Stimulated activated naive CD8-positive, alpha-beta T cell treated with anti-CD3 and anti-CD28 coated beads, Interleukin-15, Interleukin-2, amounts not matched to agents 100 ng/mL and 50 ng/mL, for 24 hours (primary cell): ENCODE measurements at regions not wholly inside any gene's neighbourhood (a gene's known extent, or its start where the extent isn't known, plus 50 kb on each side); places are given as distances from the start of the nearest gene placed in this dataset.

Source experiments
- H3K27ac Mint-ChIP-seq: one replicate; pipeline ENCODE4 v1.8.0; 2021; ENCODE audit warnings: mild to moderate bottlenecking, mixed read lengths
- H3K27me3 Mint-ChIP-seq: one replicate; pipeline ENCODE4 v1.8.0; 2021; ENCODE audit warnings: mixed read lengths
- H3K36me3 Mint-ChIP-seq: one replicate; pipeline ENCODE4 v1.8.0; 2021; ENCODE audit warnings: low read depth, mixed read lengths
- H3K4me1 Mint-ChIP-seq: one replicate; pipeline ENCODE4 v1.8.0; 2021; ENCODE audit warnings: low read depth, mixed read lengths
- H3K4me3 Mint-ChIP-seq: one replicate; pipeline ENCODE4 v1.8.0; 2021; ENCODE audit warnings: mild to moderate bottlenecking, mixed read lengths
- H3K9me3 Mint-ChIP-seq: one replicate; pipeline ENCODE4 v1.8.0; 2021; ENCODE audit warnings: mixed read lengths

- Mint-ChIP-seq H3K27me3 (no peaks in the 10 kb centered on the region), H3K4me3 (no peak overlapping the region), H3K27ac (no peak overlapping the region), H3K36me3 (no peaks in the 10 kb centered on the region), H3K4me1 (no peaks in the 10 kb centered on the region), H3K9me3 (no peaks in the 10 kb centered on the region)
Measured at GRCh38 chr6:104574135-104574750, 285.5 kb downstream of the HACE1 start.

- Mint-ChIP-seq H3K4me1 (no peaks in the 10 kb centered on the region), H3K9me3 (no peaks in the 10 kb centered on the region), H3K27me3 (no peaks in the 10 kb centered on the region), H3K36me3 (no peaks in the 10 kb centered on the region), H3K27ac (no peak overlapping the region), H3K4me3 (no peak overlapping the region)
Measured at GRCh38 chr6:104573350-104573749, 286.4 kb downstream of the HACE1 start.

- no peaks in the 10 kb centered on the region for H3K27me3 Mint-ChIP-seq
- no peaks in the 10 kb centered on the region for H3K36me3 Mint-ChIP-seq
- no peak overlapping the region for H3K27ac Mint-ChIP-seq
- no peaks in the 10 kb centered on the region for H3K4me1 Mint-ChIP-seq
- H3K4me3 Mint-ChIP-seq: no peak overlapping the region
- H3K9me3 Mint-ChIP-seq: no peaks in the 10 kb centered on the region
Measured at GRCh38 chr6:104572901-104573300, 286.8 kb downstream of the HACE1 start.

GRCh38 chr6:104566411-104566810 is 293.3 kb downstream of the HACE1 start:
- no peak overlapping the region for H3K27ac Mint-ChIP-seq
- H3K4me3 Mint-ChIP-seq: no peak overlapping the region
- H3K4me1 Mint-ChIP-seq: no peaks in the 10 kb centered on the region
- H3K9me3 Mint-ChIP-seq: no peaks in the 10 kb centered on the region
- H3K36me3 Mint-ChIP-seq: no peaks in the 10 kb centered on the region
- H3K27me3 Mint-ChIP-seq: no peaks in the 10 kb centered on the region

GRCh38 chr6:104563306-104563705 is 296.4 kb downstream of the HACE1 start:
- Mint-ChIP-seq H3K27ac (no peak overlapping the region), H3K4me3 (no peak overlapping the region), H3K36me3 (no peaks in the 10 kb centered on the region), H3K4me1 (no peaks in the 10 kb centered on the region), H3K9me3 (no peaks in the 10 kb centered on the region), H3K27me3 (peaks cover 5% of the 10 kb centered on the region)

- H3K27ac Mint-ChIP-seq: no peak overlapping the region
- peaks cover 5% of the 10 kb centered on the region for H3K27me3 Mint-ChIP-seq
- no peak overlapping the region for H3K4me3 Mint-ChIP-seq
- H3K4me1 Mint-ChIP-seq: no peaks in the 10 kb centered on the region
- no peaks in the 10 kb centered on the region for H3K36me3 Mint-ChIP-seq
- no peaks in the 10 kb centered on the region for H3K9me3 Mint-ChIP-seq
Measured at GRCh38 chr6:104559435-104560202, 300.1 kb downstream of the HACE1 start.

- Mint-ChIP-seq H3K4me1 (no peaks in the 10 kb centered on the region), H3K27me3 (peaks cover 5% of the 10 kb centered on the region), H3K27ac (no peak overlapping the region), H3K4me3 (no peak overlapping the region), H3K9me3 (no peaks in the 10 kb centered on the region), H3K36me3 (no peaks in the 10 kb centered on the region)
Measured at GRCh38 chr6:104558746-104559145, 301.0 kb downstream of the HACE1 start.

GRCh38 chr6:104548297-104548696 is 311.4 kb downstream of the HACE1 start:
- Mint-ChIP-seq H3K9me3 (peaks cover 4% of the 10 kb centered on the region), H3K27me3 (peaks cover 12% of the 10 kb centered on the region), H3K4me3 (no peak overlapping the region), H3K27ac (no peak overlapping the region), H3K4me1 (no peaks in the 10 kb centered on the region), H3K36me3 (no peaks in the 10 kb centered on the region)

- H3K4me3 Mint-ChIP-seq: no peak overlapping the region
- H3K9me3 Mint-ChIP-seq: no peaks in the 10 kb centered on the region
- no peaks in the 10 kb centered on the region for H3K4me1 Mint-ChIP-seq
- H3K36me3 Mint-ChIP-seq: no peaks in the 10 kb centered on the region
- peaks cover 11% of the 10 kb centered on the region for H3K27me3 Mint-ChIP-seq
- no peak overlapping the region for H3K27ac Mint-ChIP-seq
Measured at GRCh38 chr6:104541411-104541810, 318.3 kb downstream of the HACE1 start.

GRCh38 chr6:104540743-104541142 is 319.0 kb downstream of the HACE1 start:
- Mint-ChIP-seq H3K9me3 (no peaks in the 10 kb centered on the region), H3K36me3 (no peaks in the 10 kb centered on the region), H3K4me3 (no peak overlapping the region), H3K27ac (no peak overlapping the region), H3K27me3 (peaks cover 11% of the 10 kb centered on the region), H3K4me1 (no peaks in the 10 kb centered on the region)

GRCh38 chr6:104539173-104539572 is 320.5 kb downstream of the HACE1 start:
- Mint-ChIP-seq H3K27me3 (peaks cover 6% of the 10 kb centered on the region), H3K36me3 (no peaks in the 10 kb centered on the region), H3K4me3 (no peak overlapping the region), H3K4me1 (no peaks in the 10 kb centered on the region), H3K9me3 (no peaks in the 10 kb centered on the region), H3K27ac (no peak overlapping the region)

GRCh38 chr6:104537872-104538271 is 321.8 kb downstream of the HACE1 start:
- Mint-ChIP-seq H3K27ac (no peak overlapping the region), H3K4me1 (no peaks in the 10 kb centered on the region), H3K27me3 (peaks cover 6% of the 10 kb centered on the region), H3K36me3 (no peaks in the 10 kb centered on the region), H3K4me3 (no peak overlapping the region), H3K9me3 (no peaks in the 10 kb centered on the region)

- Mint-ChIP-seq H3K27ac (no peak overlapping the region), H3K4me1 (no peaks in the 10 kb centered on the region), H3K36me3 (no peaks in the 10 kb centered on the region), H3K4me3 (no peak overlapping the region), H3K9me3 (no peaks in the 10 kb centered on the region), H3K27me3 (peaks cover 6% of the 10 kb centered on the region)
Measured at GRCh38 chr6:104537180-104537579, 322.5 kb downstream of the HACE1 start.

GRCh38 chr6:104532462-104532861 is 327.3 kb downstream of the HACE1 start:
- Mint-ChIP-seq H3K9me3 (no peaks in the 10 kb centered on the region), H3K4me3 (no peak overlapping the region), H3K27ac (no peak overlapping the region), H3K27me3 (peaks cover 8% of the 10 kb centered on the region), H3K4me1 (no peaks in the 10 kb centered on the region), H3K36me3 (no peaks in the 10 kb centered on the region)

- Mint-ChIP-seq H3K4me3 (no peak overlapping the region), H3K9me3 (no peaks in the 10 kb centered on the region), H3K36me3 (no peaks in the 10 kb centered on the region), H3K27ac (no peak overlapping the region), H3K4me1 (no peaks in the 10 kb centered on the region), H3K27me3 (peaks cover 8% of the 10 kb centered on the region)
Measured at GRCh38 chr6:104531646-104532045, 328.1 kb downstream of the HACE1 start.
